Ovary (tissue), 7 donors: ENCODE measurements at regions not wholly inside any gene's neighbourhood (a gene's known extent, or its start where the extent isn't known, plus 50 kb on each side); places are given as distances from the start of the nearest gene placed in this dataset.

Experiments used
- DNase-seq, 5 donors: peaks; one replicate each; pipeline ENCODE4 v3.0.0-alpha.2; 2019 to 2020
- H3K27ac ChIP-seq, 2 donors: fragments of 200-600 bp; one replicate each; pipeline versions ENCODE4 v1.5.1 to v1.8.0; 2019 to 2022
- H3K27me3 ChIP-seq: fragments of 200-600 bp; one replicate; pipeline ENCODE4 v1.8.0; 2022
- H3K36me3 ChIP-seq: fragments of 200-600 bp; sonication (generic); one replicate; pipeline ENCODE4 v1.5.1; 2019
- H3K4me1 ChIP-seq: one replicate; pipeline ENCODE4 v1.8.1; 2013; ENCODE audit warnings: mild to moderate bottlenecking, moderate library complexity; ENCODE audit not compliant: insufficient read depth
- H3K4me3 ChIP-seq: fragments of 200-600 bp; sonication (generic); one replicate; pipeline ENCODE4 v1.5.1; 2017
- H3K9me3 ChIP-seq, 2 donors: fragments of 200-600 bp in 1 of 2; sonication (generic) in 1 of 2; one replicate each; pipeline versions ENCODE4 v1.5.1 to v1.8.1; 2013 to 2019; ENCODE audit warnings: mild to moderate bottlenecking in 1 of 2, moderate library complexity in 1 of 2
- EP300 ChIP-seq: sonication (generic); formaldehyde crosslinking; IDR thresholded peaks from one replicate; pipeline ENCODE4 v1.6.1; 2017; ENCODE audit warnings: antibody characterized with exemption
- POLR2A ChIP-seq: fragments of 450-650 bp; IDR thresholded peaks from one replicate; pipeline ENCODE4 v1.6.1; 2017; ENCODE audit warnings: antibody characterized with exemption, mild to moderate bottlenecking, moderate library complexity
- WGBS, 3 donors: extraction: QIAGEN DNeasy Blood & Tissue Kit in 1 of 3; methylation state at CpG; one replicate each; pipeline versions ENCODE4 v1.1.5 to v1.1.7; 2013 to 2017; 5-methylcytosine and 5-hydroxymethylcytosine counted together
- intact Hi-C, 4 donors: fragments of 100-400 bp; cut with DNase I; formaldehyde crosslinking; loops; one replicate each; pipeline versions ENCODE4 v1.11.0 to v1.15.1; 2022 to 2023
- TF ChIP-seq, protein P1 (sequence below), 3 donors: fragments of 450-650 bp in 2 of 3; fragments of 200-600 bp in 1 of 3; IDR thresholded peaks; one replicate each; pipeline versions ENCODE4 v1.5.1 to v1.8.0; 2016 to 2022; ENCODE audit warnings: antibody characterized with exemption in 3 of 3, mild to moderate bottlenecking in 1 of 3
- donor health status: DM: no; HTN: no; CAD: no; lungs with moderate emphysema.
- donor health status: DM: no; HTN: no; CAD: no.
- donor health status: Bipolar disorder and iron deficiency.
- donor health status: DM: no; HTN: no; CAD: no.
- donor health status: DM: yes; HTN: yes; CAD: no.

DNA sequence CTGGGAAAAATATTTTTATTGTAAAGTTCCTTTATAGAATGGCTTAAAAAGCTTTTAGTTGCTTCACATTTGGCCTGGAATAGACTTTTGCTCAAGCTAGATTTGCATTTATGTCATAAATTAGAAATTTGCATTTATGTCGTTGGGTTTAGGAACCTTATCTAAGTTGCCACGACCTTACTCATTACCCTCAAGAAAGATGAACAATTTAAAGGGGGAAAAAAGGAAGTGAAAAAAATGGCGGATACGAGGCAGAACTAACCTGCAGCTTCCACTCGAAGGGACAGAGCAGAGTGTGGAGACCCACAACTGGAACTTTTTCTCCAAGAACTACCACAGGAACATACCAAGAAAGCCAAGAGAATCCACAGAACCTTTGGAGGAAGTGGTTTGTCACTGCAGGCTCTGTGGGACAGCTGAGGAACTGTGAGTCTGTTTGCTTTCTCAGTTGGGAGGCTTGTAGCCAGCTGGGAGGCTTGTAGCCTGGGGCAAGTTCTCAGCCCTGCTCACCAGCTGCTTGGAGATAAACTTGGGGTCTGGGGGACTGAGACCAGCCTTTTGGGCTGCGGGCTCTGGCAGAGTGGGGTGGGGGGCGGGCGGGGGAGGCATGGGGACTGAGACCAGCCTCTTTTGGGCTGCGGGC, 349.9 kb upstream of the MEIS1 start:
- no peaks in the 10 kb centered on the region for H3K27me3 ChIP-seq
- no peak for TF ChIP-seq EP300
- TF ChIP-seq, protein P1, sequence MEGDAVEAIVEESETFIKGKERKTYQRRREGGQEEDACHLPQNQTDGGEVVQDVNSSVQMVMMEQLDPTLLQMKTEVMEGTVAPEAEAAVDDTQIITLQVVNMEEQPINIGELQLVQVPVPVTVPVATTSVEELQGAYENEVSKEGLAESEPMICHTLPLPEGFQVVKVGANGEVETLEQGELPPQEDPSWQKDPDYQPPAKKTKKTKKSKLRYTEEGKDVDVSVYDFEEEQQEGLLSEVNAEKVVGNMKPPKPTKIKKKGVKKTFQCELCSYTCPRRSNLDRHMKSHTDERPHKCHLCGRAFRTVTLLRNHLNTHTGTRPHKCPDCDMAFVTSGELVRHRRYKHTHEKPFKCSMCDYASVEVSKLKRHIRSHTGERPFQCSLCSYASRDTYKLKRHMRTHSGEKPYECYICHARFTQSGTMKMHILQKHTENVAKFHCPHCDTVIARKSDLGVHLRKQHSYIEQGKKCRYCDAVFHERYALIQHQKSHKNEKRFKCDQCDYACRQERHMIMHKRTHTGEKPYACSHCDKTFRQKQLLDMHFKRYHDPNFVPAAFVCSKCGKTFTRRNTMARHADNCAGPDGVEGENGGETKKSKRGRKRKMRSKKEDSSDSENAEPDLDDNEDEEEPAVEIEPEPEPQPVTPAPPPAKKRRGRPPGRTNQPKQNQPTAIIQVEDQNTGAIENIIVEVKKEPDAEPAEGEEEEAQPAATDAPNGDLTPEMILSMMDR (IDR thresholded peaks at IDR 0.05) = no peak
- TF ChIP-seq POLR2A = no peak
- no peaks in the 10 kb centered on the region for H3K4me1 ChIP-seq
- WGBS, 3 donors = 79 to 90% (median 84%) methylated on average over 9 of the region's 9 CpGs
- H3K27ac ChIP-seq = no peak overlapping the region
- H3K4me3 ChIP-seq = no peak overlapping the region
- H3K9me3 ChIP-seq = no peaks in the 10 kb centered on the region
- no peaks in the 10 kb centered on the region for H3K36me3 ChIP-seq
- intact Hi-C loops = no loop called here
- no peak for DNase-seq

DNA sequence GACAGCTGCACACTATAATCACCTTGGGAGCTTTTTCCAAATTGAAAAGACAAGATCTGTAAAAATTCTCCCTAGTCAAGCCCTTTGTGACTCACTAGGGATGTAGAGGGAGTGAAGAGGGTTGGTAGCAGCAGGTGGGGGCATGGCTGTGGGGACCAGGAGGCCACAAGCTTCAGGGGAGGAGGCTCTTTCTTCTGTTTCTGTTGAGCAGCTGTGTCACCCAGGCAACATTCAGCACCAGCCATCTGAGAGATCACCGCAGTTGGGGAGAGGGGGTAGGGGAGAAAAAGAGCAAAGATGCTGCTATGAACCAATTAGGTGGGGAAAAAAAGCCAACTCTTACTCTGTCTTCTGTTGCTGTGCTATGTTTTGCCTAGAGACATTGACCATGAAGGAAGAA, 352.3 kb upstream of the MEIS1 start:
- intact Hi-C loops = no loop called here
- TF ChIP-seq EP300 (no peak), POLR2A (no peak)
- TF ChIP-seq, protein P1 (IDR thresholded peaks at IDR 0.05) = no peak
- no peak for DNase-seq
- H3K27me3 ChIP-seq = no peaks in the 10 kb centered on the region
- no peaks in the 10 kb centered on the region for H3K9me3 ChIP-seq
- H3K4me3 ChIP-seq = no peak overlapping the region
- no peaks in the 10 kb centered on the region for H3K36me3 ChIP-seq
- H3K27ac ChIP-seq = no peak overlapping the region
- no peaks in the 10 kb centered on the region for H3K4me1 ChIP-seq
- 76 to 93% (median 80%) methylated on average over 1 of the region's 1 CpG for WGBS, 3 donors

GRCh38 chr2:66080127-66080526, 354.8 kb upstream of the MEIS1 start:
- no peaks in the 10 kb centered on the region for H3K4me1 ChIP-seq
- no peaks in the 10 kb centered on the region for H3K27me3 ChIP-seq
- H3K27ac ChIP-seq = no peak overlapping the region
- DNase-seq = no peak
- intact Hi-C loops = no loop called here
- no peak for TF ChIP-seq POLR2A
- TF ChIP-seq, protein P1 (IDR thresholded peaks at IDR 0.05) = no peak
- 73 to 78% (median 77%) methylated on average over 5 of the region's 5 CpGs for WGBS, 3 donors
- H3K9me3 ChIP-seq = no peaks in the 10 kb centered on the region
- no peak overlapping the region for H3K4me3 ChIP-seq
- no peaks in the 10 kb centered on the region for H3K36me3 ChIP-seq

- WGBS, 3 donors = 75 to 85% (median 80%) methylated on average over 4 of the region's 4 CpGs
- no peaks in the 10 kb centered on the region for H3K4me1 ChIP-seq
- TF ChIP-seq POLR2A (no peak), EP300 (no peak)
- TF ChIP-seq, protein P1 (IDR thresholded peaks at IDR 0.05) = no peak
- no peaks in the 10 kb centered on the region for H3K9me3 ChIP-seq
- no peak for DNase-seq
- no peak overlapping the region for H3K27ac ChIP-seq
- intact Hi-C loops = no loop called here
- H3K36me3 ChIP-seq = no peaks in the 10 kb centered on the region
- H3K4me3 ChIP-seq = no peak overlapping the region
- no peaks in the 10 kb centered on the region for H3K27me3 ChIP-seq
These were observed 361.8 kb upstream of the MEIS1 start for GRCh38 chr2:66073172-66073571.
